BE2C (cell line): ENCODE measurements at regions not wholly inside any gene's neighbourhood (a gene's known extent, or its start where the extent isn't known, plus 50 kb on each side); places are given as distances from the start of the nearest gene placed in this dataset.

Experiments
- DNase-seq: peaks from one replicate; pipeline ENCODE4 v3.0.0-alpha.2; 2020
- H3K27me3 ChIP-seq: fragments of 250-450 bp; sonication (Bioruptor Pico); 2 replicates; pipeline ENCODE4 v1.5.1; 2020; ENCODE audit warnings: mild to moderate bottlenecking
- H3K36me3 ChIP-seq: fragments of 250-450 bp; sonication (Bioruptor Pico); 2 replicates; pipeline ENCODE4 v1.5.1; 2020; ENCODE audit warnings: mild to moderate bottlenecking
- H3K4me1 ChIP-seq: fragments of 250-450 bp; sonication (Bioruptor Pico); 2 replicates; pipeline ENCODE4 v1.5.1; 2020
- H3K4me3 ChIP-seq: 2 replicates; pipeline ENCODE4 v1.5.1; 2011; ENCODE audit warnings: low read depth, low read length
- H3K9me3 ChIP-seq: fragments of 250-450 bp; sonication (Bioruptor Pico); 2 replicates; pipeline ENCODE4 v1.5.1; 2020
- CTCF ChIP-seq: IDR thresholded peaks from 2 replicates; pipeline ENCODE4 v1.5.1; 2012; ENCODE audit warnings: mild to moderate bottlenecking, low read depth, low read length

GRCh38 chr3:127371334-127371733, 83.5 kb upstream of the PRR20G start:
- no peak for TF ChIP-seq CTCF
- H3K4me3 ChIP-seq, result no peak overlapping the region
- peaks cover 2% of the 10 kb centered on the region; the same call in 1 of the 2 replicates for H3K4me1 ChIP-seq
- no peaks in the 10 kb centered on the region for H3K36me3 ChIP-seq
- H3K27me3 ChIP-seq, result no peaks in the 10 kb centered on the region
- H3K9me3 ChIP-seq, result no peaks in the 10 kb centered on the region
- no peak for DNase-seq

- no peaks in the 10 kb centered on the region for H3K36me3 ChIP-seq
- H3K27me3 ChIP-seq, result no peaks in the 10 kb centered on the region
- no peak for DNase-seq
- no peak for TF ChIP-seq CTCF
- H3K4me1 ChIP-seq, result peaks cover 2% of the 10 kb centered on the region; the same call in 1 of the 2 replicates
- no peak overlapping the region for H3K4me3 ChIP-seq
- H3K9me3 ChIP-seq, result no peaks in the 10 kb centered on the region
Measured at GRCh38 chr3:127370906-127371305, 83.1 kb upstream of the PRR20G start.

GRCh38 chr3:127369356-127369935, 81.6 kb upstream of the PRR20G start:
- no peak for TF ChIP-seq CTCF
- no peak for DNase-seq
- H3K9me3 ChIP-seq, result no peaks in the 10 kb centered on the region
- H3K36me3 ChIP-seq, result no peaks in the 10 kb centered on the region
- peaks cover 2% of the 10 kb centered on the region; the same call in 1 of the 2 replicates for H3K4me1 ChIP-seq
- no peak overlapping the region for H3K4me3 ChIP-seq
- H3K27me3 ChIP-seq, result no peaks in the 10 kb centered on the region

- no peak overlapping the region for H3K4me3 ChIP-seq
Measured at GRCh38 chr3:127368186-127369032, 80.6 kb upstream of the PRR20G start.

GRCh38 chr3:127367593-127367992, 79.7 kb upstream of the PRR20G start:
- no peak for TF ChIP-seq CTCF
- no peaks in the 10 kb centered on the region for H3K36me3 ChIP-seq
- no peaks in the 10 kb centered on the region for H3K9me3 ChIP-seq
- no peak for DNase-seq
- no peaks in the 10 kb centered on the region for H3K27me3 ChIP-seq
- H3K4me3 ChIP-seq, result no peak overlapping the region
- H3K4me1 ChIP-seq, result peaks cover 2% of the 10 kb centered on the region; the same call in 1 of the 2 replicates

More at GRCh38 chr3:127368186-127369032, 80.6 kb upstream of the PRR20G start:
- no peaks in the 10 kb centered on the region for H3K36me3 ChIP-seq
- no peaks in the 10 kb centered on the region for H3K9me3 ChIP-seq
- no peaks in the 10 kb centered on the region for H3K27me3 ChIP-seq
- H3K4me1 ChIP-seq, result peaks cover 2% of the 10 kb centered on the region; the same call in 1 of the 2 replicates
- no peak for DNase-seq
- no peak for TF ChIP-seq CTCF

GRCh38 chr3:127366383-127366782, 78.5 kb upstream of the PRR20G start:
- no peak for DNase-seq
- no peak for TF ChIP-seq CTCF
- no peaks in the 10 kb centered on the region for H3K27me3 ChIP-seq
- H3K36me3 ChIP-seq, result no peaks in the 10 kb centered on the region
- H3K4me1 ChIP-seq, result peaks cover 2% of the 10 kb centered on the region; the same call in 1 of the 2 replicates
- no peak overlapping the region for H3K4me3 ChIP-seq
- no peaks in the 10 kb centered on the region for H3K9me3 ChIP-seq
